ENCODE measurements at regions not wholly inside any gene's neighbourhood (a gene's known extent, or its start where the extent isn't known, plus 50 kb on each side); places are given as distances from the start of the nearest gene placed in this dataset.

GRCh38 chr6:131400054-131400778 lies 172.8 kb upstream of the ARG1 start:
- TF ChIP-seq ZNF274 (IDR thresholded peaks at IDR 0.05; ENCODE audit: low read depth, low read length) (no peak), YY1 (IDR thresholded peaks at IDR 0.05; ENCODE audit: insufficient read depth, insufficient read length) (no peak), SUZ12 (IDR thresholded peaks at IDR 0.05; ENCODE audit: extremely low read depth, insufficient read depth, insufficient read length) (no peak)

All from NT2/D1 (cell line).